ENCODE measurements at regions not wholly inside any gene's neighbourhood (a gene's known extent, or its start where the extent isn't known, plus 50 kb on each side); places are given as distances from the start of the nearest gene placed in this dataset.
"Not testable (repeated sequence)": the region's sequence is repeated elsewhere in the genome, so short reads cannot be mapped to it uniquely, and the experiment has no call there.

DNA sequence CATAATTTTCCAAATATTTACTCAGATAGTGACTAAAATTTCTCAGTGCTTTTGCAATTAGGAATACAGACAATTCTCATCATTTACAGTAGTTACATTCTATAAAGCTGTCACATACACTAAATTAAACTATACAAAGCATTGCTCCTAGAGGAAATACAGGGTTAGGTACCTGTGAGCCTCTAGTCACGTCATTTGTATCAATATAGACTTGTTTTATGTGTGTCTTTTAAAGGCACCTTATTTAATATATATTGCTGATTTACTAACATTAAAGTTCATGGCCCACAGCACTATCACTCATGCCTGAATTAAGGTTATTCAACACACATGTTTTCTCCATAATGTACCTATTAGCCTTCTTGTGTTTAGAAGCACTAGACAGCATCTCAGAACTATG lies 78.7 kb downstream of the PABPC4L start:
- Histone ChIP-seq H3K4me3 (no peak overlapping the region), H3K27ac (no peak overlapping the region)
- DNase-seq (ENCODE audit: low spot score) = no peak
- TF ChIP-seq, protein P1, sequence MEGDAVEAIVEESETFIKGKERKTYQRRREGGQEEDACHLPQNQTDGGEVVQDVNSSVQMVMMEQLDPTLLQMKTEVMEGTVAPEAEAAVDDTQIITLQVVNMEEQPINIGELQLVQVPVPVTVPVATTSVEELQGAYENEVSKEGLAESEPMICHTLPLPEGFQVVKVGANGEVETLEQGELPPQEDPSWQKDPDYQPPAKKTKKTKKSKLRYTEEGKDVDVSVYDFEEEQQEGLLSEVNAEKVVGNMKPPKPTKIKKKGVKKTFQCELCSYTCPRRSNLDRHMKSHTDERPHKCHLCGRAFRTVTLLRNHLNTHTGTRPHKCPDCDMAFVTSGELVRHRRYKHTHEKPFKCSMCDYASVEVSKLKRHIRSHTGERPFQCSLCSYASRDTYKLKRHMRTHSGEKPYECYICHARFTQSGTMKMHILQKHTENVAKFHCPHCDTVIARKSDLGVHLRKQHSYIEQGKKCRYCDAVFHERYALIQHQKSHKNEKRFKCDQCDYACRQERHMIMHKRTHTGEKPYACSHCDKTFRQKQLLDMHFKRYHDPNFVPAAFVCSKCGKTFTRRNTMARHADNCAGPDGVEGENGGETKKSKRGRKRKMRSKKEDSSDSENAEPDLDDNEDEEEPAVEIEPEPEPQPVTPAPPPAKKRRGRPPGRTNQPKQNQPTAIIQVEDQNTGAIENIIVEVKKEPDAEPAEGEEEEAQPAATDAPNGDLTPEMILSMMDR (IDR thresholded peaks at IDR 0.05) = no peak

GRCh38 chr4:134117392-134118183 lies 84.0 kb downstream of the PABPC4L start:
- TF ChIP-seq, protein P1 (IDR thresholded peaks at IDR 0.05) = no peak
- no peak for DNase-seq (ENCODE audit: low spot score)
- H3K27ac ChIP-seq = no peak overlapping the region
- H3K4me3 ChIP-seq = no peak overlapping the region

- TF ChIP-seq, protein P1 (IDR thresholded peaks at IDR 0.05) = no peak
- H3K27ac ChIP-seq = no peak overlapping the region
- no peak overlapping the region for H3K4me3 ChIP-seq
- no peak for DNase-seq (ENCODE audit: low spot score)
Measured at GRCh38 chr4:134089885-134090284, 111.7 kb downstream of the PABPC4L start.

GRCh38 chr4:134085496-134085895 lies 116.1 kb downstream of the PABPC4L start:
- Histone ChIP-seq H3K4me3 (no peak overlapping the region), H3K27ac (no peak overlapping the region)
- TF ChIP-seq, protein P1 (IDR thresholded peaks at IDR 0.05) = no peak
- DNase-seq (ENCODE audit: low spot score) = no peak

DNA sequence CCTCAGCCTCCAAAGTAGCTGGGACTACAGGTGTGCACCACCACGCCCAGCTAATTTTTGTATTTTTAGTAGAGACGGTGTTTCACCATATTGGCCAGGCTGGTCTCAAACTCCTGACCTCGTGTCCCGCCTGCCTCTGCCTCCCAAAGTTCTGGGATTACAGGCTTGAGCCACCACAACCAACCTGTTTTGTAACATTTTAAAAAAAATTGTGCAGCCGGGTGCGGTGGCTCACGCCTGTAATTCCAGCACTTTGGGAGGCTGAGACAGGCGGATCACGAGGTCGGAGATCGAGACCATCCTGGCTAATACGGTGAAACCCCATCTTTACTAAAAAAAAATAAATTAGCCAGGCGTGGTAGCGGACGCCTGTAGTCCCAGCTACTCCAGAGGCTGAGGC lies 122.5 kb downstream of the PABPC4L start:
- H3K27ac ChIP-seq; H3K4me3 ChIP-seq; DNase-seq (ENCODE audit: low spot score): not testable (repeated sequence)

- DNase-seq (ENCODE audit: low spot score) = no peak
- TF ChIP-seq, protein P1 (IDR thresholded peaks at IDR 0.05) = no peak
- Histone ChIP-seq H3K27ac (no peak overlapping the region), H3K4me3 (peak overlapping the region; percentile 8)
Measured at GRCh38 chr4:134078230-134078914, 123.2 kb downstream of the PABPC4L start.

DNA sequence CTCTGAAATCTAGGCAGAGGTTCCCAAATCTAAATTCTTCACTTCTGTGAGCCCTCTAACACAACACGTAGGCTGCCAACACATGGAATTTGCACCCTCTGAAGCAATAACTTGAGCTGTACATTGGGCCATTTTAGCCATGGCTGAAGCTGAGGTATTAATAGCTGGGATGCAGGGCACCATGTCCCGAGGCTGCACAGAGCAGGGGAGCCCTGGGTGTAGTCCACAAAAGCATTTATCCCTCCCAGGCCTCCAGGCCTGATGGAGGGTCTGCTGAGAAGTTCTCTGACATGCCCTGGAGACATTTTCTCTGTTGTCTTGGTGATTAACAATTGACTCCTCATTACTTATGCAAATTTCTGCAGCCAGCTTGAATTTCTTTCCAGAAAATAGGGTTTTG lies 127.9 kb downstream of the PABPC4L start:
- no peak for DNase-seq (ENCODE audit: low spot score)

More for the DNA sequence above, 127.9 kb downstream of the PABPC4L start:
- TF ChIP-seq, protein P1 (IDR thresholded peaks at IDR 0.05) = no peak
- no peak overlapping the region for H3K27ac ChIP-seq
- H3K4me3 ChIP-seq = no peak overlapping the region

All from coronary artery (tissue), 2 donors.